H9 (cell line): ENCODE measurements at regions not wholly inside any gene's neighbourhood (a gene's known extent, or its start where the extent isn't known, plus 50 kb on each side); places are given as distances from the start of the nearest gene placed in this dataset.

Experiments
- DNase-seq: peaks from one replicate; pipeline ENCODE4 v3.0.0-alpha.2; 2017
- H2AFZ ChIP-seq: one replicate; pipeline ENCODE4 v1.6.1; 2013; ENCODE audit warnings: mild to moderate bottlenecking, low read length, control low read depth, moderate library complexity
- H2AK5ac ChIP-seq: 2 replicates; pipeline ENCODE4 v1.6.1; 2013; ENCODE audit warnings: low read length, control low read depth, mixed read lengths; ENCODE audit not compliant: insufficient read length
- H2BK120ac ChIP-seq: one replicate; pipeline ENCODE4 v1.6.1; 2013; ENCODE audit warnings: low read depth, mild to moderate bottlenecking, low read length, control low read depth, inconsistent platforms; ENCODE audit not compliant: poor library complexity, severe bottlenecking
- H2BK12ac ChIP-seq: 2 replicates; pipeline ENCODE4 v1.6.1; 2013; ENCODE audit warnings: low read length, control low read depth, mixed read lengths, low read depth; ENCODE audit not compliant: insufficient read length
- H2BK15ac ChIP-seq: 2 replicates; pipeline ENCODE4 v1.6.1; 2013; ENCODE audit warnings: low read depth, low read length, control low read depth
- H2BK20ac ChIP-seq: one replicate; pipeline ENCODE4 v1.6.1; 2013; ENCODE audit warnings: low read depth, mild to moderate bottlenecking, low read length, control low read depth, inconsistent platforms; ENCODE audit not compliant: poor library complexity, severe bottlenecking
- H2BK5ac ChIP-seq: 2 replicates; pipeline ENCODE4 v1.6.1; 2013; ENCODE audit warnings: low read length, control low read depth, mixed read lengths; ENCODE audit not compliant: insufficient read length
- H3K14ac ChIP-seq: 2 replicates; pipeline ENCODE4 v1.6.1; 2013; ENCODE audit warnings: low read length, control low read depth; ENCODE audit not compliant: insufficient read depth
- H3K18ac ChIP-seq: 2 replicates; pipeline ENCODE4 v1.6.1; 2013; ENCODE audit warnings: low read depth, mild to moderate bottlenecking, mixed read lengths, low read length, control low read depth; ENCODE audit not compliant: insufficient read length
- H3K23ac ChIP-seq: 2 replicates; pipeline ENCODE4 v1.6.1; 2013; ENCODE audit warnings: low read length, control low read depth, mixed read lengths, low read depth; ENCODE audit not compliant: insufficient read length
- H3K23me2 ChIP-seq: 2 replicates; pipeline ENCODE4 v1.6.1; 2013; ENCODE audit warnings: low read depth, mild to moderate bottlenecking, mixed read lengths, low read length, control low read depth; ENCODE audit not compliant: insufficient read length, poor library complexity, severe bottlenecking
- H3K27ac ChIP-seq: 2 replicates; pipeline ENCODE4 v1.5.1; 2013; ENCODE audit warnings: low read length, control low read depth, mixed read lengths, low read depth; ENCODE audit not compliant: insufficient read length
- H3K27me3 ChIP-seq: 2 replicates; pipeline ENCODE4 v1.6.1; 2013; ENCODE audit warnings: low read length, control low read depth, inconsistent platforms; ENCODE audit not compliant: insufficient read depth
- H3K4ac ChIP-seq: 2 replicates; pipeline ENCODE4 v1.6.1; 2013; ENCODE audit warnings: low read depth, mild to moderate bottlenecking, control low read depth, inconsistent platforms, low read length, moderate library complexity
- H3K4me1 ChIP-seq: 2 replicates; pipeline ENCODE4 v1.6.1; 2013; ENCODE audit warnings: low read length, control low read depth, inconsistent platforms; ENCODE audit not compliant: insufficient read depth
- H3K4me2 ChIP-seq: 2 replicates; pipeline ENCODE4 v1.6.1; 2013; ENCODE audit warnings: low read length, control low read depth, mixed read lengths; ENCODE audit not compliant: insufficient read length, insufficient read depth
- H3K56ac ChIP-seq: 2 replicates; pipeline ENCODE4 v1.6.1; 2013; ENCODE audit warnings: low read depth, mild to moderate bottlenecking, mixed read lengths, low read length, control low read depth; ENCODE audit not compliant: insufficient read length
- H3K79me1 ChIP-seq: 2 replicates; pipeline ENCODE4 v1.6.1; 2013; ENCODE audit warnings: low read depth, mild to moderate bottlenecking, moderate library complexity, low read length, control low read depth, inconsistent platforms; ENCODE audit not compliant: insufficient read depth, poor library complexity, severe bottlenecking
- H3K79me2 ChIP-seq: 2 replicates; pipeline ENCODE4 v1.6.1; 2013; ENCODE audit warnings: low read length, control low read depth, inconsistent platforms; ENCODE audit not compliant: insufficient read depth
- H3K9ac ChIP-seq: 2 replicates; pipeline ENCODE4 v1.6.1; 2013; ENCODE audit warnings: low read length, control low read depth, mixed read lengths; ENCODE audit not compliant: insufficient read length; ENCODE audit errors: extremely low read depth
- H3K9me3 ChIP-seq: one replicate; pipeline ENCODE4 v1.6.1; 2013; ENCODE audit warnings: low read depth, low read length, inconsistent platforms; ENCODE audit not compliant: control insufficient read depth
- H3T11ph ChIP-seq: one replicate; pipeline ENCODE4 v1.6.1; 2013; ENCODE audit warnings: mild to moderate bottlenecking, low read length, control low read depth, inconsistent platforms
- H4K20me1 ChIP-seq: one replicate; pipeline ENCODE4 v1.6.1; 2013; ENCODE audit not compliant: control insufficient read depth, insufficient read length, insufficient read depth
- H4K5ac ChIP-seq: 2 replicates; pipeline ENCODE4 v1.6.1; 2013; ENCODE audit warnings: low read depth, mild to moderate bottlenecking, mixed read lengths, low read length, control low read depth; ENCODE audit not compliant: insufficient read length
- H4K8ac ChIP-seq: replicated peaks from 2 replicates; pipeline ENCODE4 v1.6.1; 2013; ENCODE audit warnings: low read length, control low read depth, mixed read lengths, low read depth; ENCODE audit not compliant: insufficient read length
- H4K91ac ChIP-seq: 2 replicates; pipeline ENCODE4 v1.6.1; 2013; ENCODE audit warnings: low read depth, mild to moderate bottlenecking, moderate library complexity, mixed read lengths, low read length, control low read depth; ENCODE audit not compliant: insufficient read length
- H3K27ac Mint-ChIP-seq, 3 experiments: 2 replicates in 2 of 3; 3 replicates in 1 of 3; pipeline ENCODE4 v1.8.0; 2020 to 2021; ENCODE audit warnings: mixed read lengths in 3 of 3, mild to moderate bottlenecking in 1 of 3, moderate library complexity in 1 of 3
- H3K27me3 Mint-ChIP-seq: 2 replicates; pipeline ENCODE4 v1.8.0; 2021; ENCODE audit warnings: low read depth, mild to moderate bottlenecking, moderate library complexity, mixed read lengths
- H3K36me3 Mint-ChIP-seq, 3 experiments: 2 replicates in 2 of 3; 3 replicates in 1 of 3; pipeline ENCODE4 v1.8.0; 2020 to 2021; ENCODE audit warnings: low read depth in 3 of 3, mixed read lengths in 3 of 3; ENCODE audit not compliant: insufficient read depth in 1 of 3
- H3K4me1 Mint-ChIP-seq, 2 experiments: 2 replicates each; pipeline ENCODE4 v1.8.0; 2020; ENCODE audit warnings: mixed read lengths in 2 of 2
- H3K4me3 Mint-ChIP-seq, 2 experiments: 2 replicates in 1 of 2; 3 replicates in 1 of 2; pipeline ENCODE4 v1.8.0; 2020 to 2021; ENCODE audit warnings: mild to moderate bottlenecking in 2 of 2, mixed read lengths in 2 of 2, moderate library complexity in 1 of 2
- H3K9me3 Mint-ChIP-seq, 2 experiments: 2 replicates in 1 of 2; 3 replicates in 1 of 2; pipeline ENCODE4 v1.8.0; 2020; ENCODE audit warnings: mild to moderate bottlenecking in 2 of 2, mixed read lengths in 2 of 2, moderate library complexity in 1 of 2
- CTCF ChIP-seq: fragments of 200-600 bp; sonication (generic); conservative IDR thresholded peaks from 3 replicates; pipeline ENCODE4 v1.8.0; 2021; ENCODE audit warnings: antibody characterized with exemption, mild to moderate bottlenecking
- WGBS: extraction: QIAGEN DNeasy Blood & Tissue Kit; methylation state at CpG from one replicate; pipeline ENCODE4 v1.1.7; 2013; ENCODE audit warnings: missing lambda C conversion rate, low lambda C conversion rate, mixed read lengths; ENCODE audit not compliant: insufficient read length; ENCODE audit errors: extremely low coverage; 5-methylcytosine and 5-hydroxymethylcytosine counted together

- Histone ChIP-seq H4K8ac (no peak overlapping the region), H4K20me1 (no peaks in the 10 kb centered on the region), H2BK20ac (no peak overlapping the region), H3K9me3 (peaks cover 12% of the 10 kb centered on the region), H3K27me3 (no peaks in the 10 kb centered on the region), H3K4me2 (no peak overlapping the region), H3K23me2 (no peaks in the 10 kb centered on the region), H3K56ac (no peak overlapping the region), H4K91ac (no peak overlapping the region), H2AFZ (no peak overlapping the region), H3K4me1 (no peaks in the 10 kb centered on the region; the same call in 1 of the 2 replicates), H2BK12ac (no peak overlapping the region), H3K18ac (no peak overlapping the region), H3K9ac (no peak overlapping the region), H3K79me1 (no peaks in the 10 kb centered on the region), H3K23ac (no peak overlapping the region), H4K5ac (no peak overlapping the region), H3T11ph (no peak overlapping the region), H3K27ac (no peak overlapping the region), H3K14ac (no peak overlapping the region), H2BK120ac (no peak overlapping the region), H3K79me2 (no peaks in the 10 kb centered on the region), H2AK5ac (no peak overlapping the region), H3K4ac (no peak overlapping the region), H2BK5ac (no peak overlapping the region), H2BK15ac (no peak overlapping the region)
- WGBS = no CpG with 5 or more reads among the region's 1 CpG
- Mint-ChIP-seq H3K27ac (no peak overlapping the region), H3K27me3 (no peaks in the 10 kb centered on the region), H3K9me3 (peaks cover 15 to 16% of the 10 kb centered on the region in 2 experiments), H3K4me1 (peaks cover 4 to 10% of the 10 kb centered on the region in 2 experiments; a peak in 2 of 4 replicates), H3K4me3 (no peak overlapping the region), H3K36me3 (peaks cover 11 to 22% (median 17%) of the 10 kb centered on the region in 3 experiments)
- no peak for DNase-seq
- no peak for TF ChIP-seq CTCF
Measured at GRCh38 chr12:88834226-88834625, 254.0 kb upstream of the KITLG start.
